HG02763 (cell line): ENCODE measurements at regions not wholly inside any gene's neighbourhood (a gene's known extent, or its start where the extent isn't known, plus 50 kb on each side); places are given as distances from the start of the nearest gene placed in this dataset.
"Not testable (repeated sequence)": the region's sequence is repeated elsewhere in the genome, so short reads cannot be mapped to it uniquely, and the experiment has no call there.

Experiments used
- ATAC-seq: cut with Tn5 transposase; IDR thresholded peaks from one replicate; pipeline ENCODE4 v1.9.1; 2021; ENCODE audit warnings: mild to moderate bottlenecking, moderate library complexity; ENCODE audit not compliant: unreplicated experiment

DNA sequence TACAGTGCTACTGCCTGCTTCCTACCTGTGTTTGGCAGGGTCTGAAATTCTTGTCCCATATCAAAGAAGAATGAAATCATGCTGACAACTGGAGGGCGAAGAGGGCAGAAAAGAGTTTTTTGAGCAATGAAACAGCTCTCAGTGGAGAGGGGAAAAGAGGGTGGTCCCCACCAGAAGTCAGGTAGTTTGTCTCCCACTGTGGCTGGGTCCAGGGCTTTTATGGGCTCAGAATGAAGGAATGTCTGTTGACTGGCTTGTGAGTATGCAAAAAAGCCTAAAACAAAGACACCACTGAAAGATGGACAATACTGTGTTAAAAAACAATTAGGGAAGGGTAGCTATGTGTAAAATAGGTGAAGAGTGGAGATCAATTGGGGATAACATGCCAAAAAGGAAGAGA lies 115.0 kb downstream of the ADAM29 start:
- ATAC-seq: no peak

GRCh38 chr4:175034007-175034406 lies 115.8 kb downstream of the ADAM29 start:
- no peak for ATAC-seq

DNA sequence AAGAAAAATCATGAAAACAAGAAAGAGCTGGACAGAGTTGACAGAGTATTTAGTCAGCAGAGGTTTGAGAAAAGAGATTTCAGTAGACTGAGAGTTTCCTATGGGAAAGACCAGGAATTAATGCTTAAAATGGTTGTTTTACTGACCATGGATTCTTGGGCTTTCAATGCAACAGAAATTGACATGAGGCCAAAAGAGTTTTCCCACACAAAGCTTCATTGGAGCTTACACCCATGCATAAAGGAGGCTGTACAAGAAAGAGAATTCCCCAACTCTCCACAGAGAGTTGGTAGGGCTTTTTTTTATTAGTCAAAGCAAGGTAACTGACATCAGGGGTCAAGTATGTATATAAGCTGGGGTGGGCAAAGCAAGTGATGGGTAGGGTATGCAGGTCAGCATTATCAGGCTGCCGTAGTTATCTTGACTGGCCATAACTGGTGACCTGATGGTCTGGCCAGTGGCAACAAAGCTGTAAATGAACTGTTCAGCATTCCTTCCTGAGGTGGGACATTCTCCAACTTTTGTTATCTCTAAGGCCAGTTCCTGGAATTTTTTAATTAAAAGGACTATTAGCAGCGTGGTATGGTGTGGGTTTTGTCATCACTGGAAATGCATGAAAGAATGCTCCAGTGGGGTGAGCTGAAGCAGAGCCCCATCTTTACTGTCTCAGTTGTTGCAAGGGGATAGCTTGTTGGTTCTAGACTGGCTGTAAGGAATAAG lies 117.0 kb downstream of the ADAM29 start:
- ATAC-seq: no peak

- no peak for ATAC-seq
Measured at GRCh38 chr4:175035905-175036304, 117.7 kb downstream of the ADAM29 start.

GRCh38 chr4:175048111-175048784 lies 130.1 kb downstream of the ADAM29 start:
- no peak for ATAC-seq

DNA sequence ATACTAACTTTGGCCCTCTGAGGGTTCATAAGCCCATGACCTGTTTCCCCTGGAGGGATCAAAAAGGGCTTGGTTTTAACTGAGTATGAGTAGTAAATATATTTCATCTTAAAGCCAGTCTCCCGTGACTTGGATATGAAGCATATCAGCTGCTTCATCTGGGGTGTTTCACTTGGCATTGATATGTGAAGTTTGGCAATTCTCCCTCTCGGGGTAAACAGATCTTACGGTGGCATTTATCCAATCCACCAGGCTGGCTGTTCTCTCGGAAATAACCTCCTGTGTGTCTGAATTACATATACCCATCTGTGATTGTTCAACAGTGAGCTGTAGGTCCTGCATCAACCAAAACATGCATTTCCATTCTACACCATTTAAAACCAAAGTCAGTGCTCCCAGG lies 130.7 kb downstream of the ADAM29 start:
- no peak for ATAC-seq

DNA sequence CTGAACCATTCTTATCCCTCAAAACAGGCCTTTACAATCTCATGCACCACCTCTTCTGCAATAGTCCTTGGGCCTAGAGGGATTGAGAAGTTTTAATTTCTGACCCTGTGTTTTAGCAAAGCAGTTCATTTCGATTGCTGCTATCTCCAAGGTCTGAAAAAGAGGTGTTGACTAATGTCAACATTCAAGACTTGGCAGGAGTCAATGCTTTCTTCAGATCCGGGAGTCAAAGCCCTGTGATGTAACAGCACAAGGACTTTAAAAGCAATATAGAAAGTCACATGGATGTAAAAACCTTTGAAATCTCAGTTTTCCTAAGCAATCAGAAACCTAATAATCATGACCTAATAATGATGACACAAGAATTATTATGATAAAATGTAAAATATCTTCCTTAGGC lies 133.8 kb downstream of the ADAM29 start:
- no peak for ATAC-seq

GRCh38 chr4:175054980-175055379 lies 136.8 kb downstream of the ADAM29 start:
- ATAC-seq: no peak

- ATAC-seq: no peak
Measured at GRCh38 chr4:175062183-175062592, 144.0 kb downstream of the ADAM29 start.

- ATAC-seq: no peak
Measured at GRCh38 chr4:175065228-175065627, 147.1 kb downstream of the ADAM29 start.

DNA sequence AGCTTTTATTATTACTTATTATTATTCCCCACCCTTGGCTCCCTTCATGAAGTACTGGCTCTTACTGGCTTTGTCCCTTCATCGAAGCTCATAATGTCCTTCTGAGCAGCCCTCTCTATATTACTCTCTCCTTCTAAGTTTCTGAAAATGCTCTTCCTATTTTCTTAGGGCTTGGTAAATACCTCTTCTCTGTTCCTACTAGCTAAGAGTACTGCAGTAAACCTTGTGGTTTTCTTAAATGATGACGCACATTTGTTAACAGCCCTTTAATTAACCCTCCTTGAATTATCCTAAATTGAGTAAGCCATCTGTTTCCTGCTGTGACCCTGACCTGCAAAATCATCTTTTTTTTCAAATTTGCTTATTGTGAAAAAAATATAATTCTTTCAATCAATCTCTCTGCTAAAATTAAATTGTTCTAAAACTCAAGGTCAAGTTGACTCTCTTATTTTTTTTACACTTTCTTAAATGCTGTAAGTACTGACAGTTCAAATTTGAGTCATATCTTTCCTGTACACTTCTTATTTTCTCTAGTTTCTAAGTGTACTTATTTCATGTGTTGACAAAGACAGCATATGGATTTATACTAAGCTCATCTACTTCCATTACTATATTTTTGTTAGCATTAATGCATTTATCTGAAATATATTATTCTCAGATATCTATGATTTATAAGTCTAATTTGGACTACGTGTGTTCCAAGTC lies 148.9 kb downstream of the ADAM29 start:
- no peak for ATAC-seq

GRCh38 chr4:175068266-175068665 lies 150.1 kb downstream of the ADAM29 start:
- ATAC-seq: no peak

DNA sequence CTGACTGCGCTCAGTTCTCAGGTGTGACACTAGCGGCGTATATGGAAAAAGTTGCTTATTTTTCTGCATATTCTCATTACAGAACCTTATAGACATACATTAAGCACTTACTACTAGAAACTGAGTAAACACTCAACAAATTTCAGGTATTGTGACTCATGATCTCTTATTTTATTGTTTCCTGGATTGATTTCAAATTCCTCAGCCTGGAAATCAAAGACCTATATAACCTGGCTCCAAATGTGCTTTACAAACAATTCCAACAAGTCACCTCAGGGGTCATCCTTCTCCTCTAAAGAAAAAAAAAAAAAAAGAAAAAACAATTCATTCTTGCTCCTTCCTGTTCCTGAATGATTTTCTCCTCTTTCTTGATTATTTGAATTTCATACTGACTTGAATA lies 152.3 kb downstream of the ADAM29 start:
- ATAC-seq: no peak

- no peak for ATAC-seq
Measured at GRCh38 chr4:175071123-175071522, 153.0 kb downstream of the ADAM29 start.

- no peak for ATAC-seq
Measured at GRCh38 chr4:175087145-175087544, 169.0 kb downstream of the ADAM29 start.

DNA sequence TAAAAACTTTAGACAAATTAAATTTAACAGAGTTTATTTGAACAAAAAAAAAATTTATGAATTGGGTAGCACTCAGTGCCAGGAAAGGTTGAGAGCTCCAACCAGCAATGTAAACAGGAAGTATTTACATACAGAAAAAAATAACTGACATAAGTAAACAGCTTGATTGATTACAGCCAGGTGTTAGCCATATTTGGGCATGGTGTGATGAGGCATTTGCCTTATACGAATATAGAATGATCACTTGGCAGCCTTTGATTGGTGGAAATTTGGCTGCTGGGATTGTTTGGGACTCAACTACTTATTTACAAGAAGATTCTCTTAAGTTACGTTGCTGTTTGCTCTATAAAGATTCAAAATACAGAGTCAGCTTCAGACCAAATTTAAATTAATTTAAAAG lies 172.0 kb downstream of the ADAM29 start:
- ATAC-seq: no peak

DNA sequence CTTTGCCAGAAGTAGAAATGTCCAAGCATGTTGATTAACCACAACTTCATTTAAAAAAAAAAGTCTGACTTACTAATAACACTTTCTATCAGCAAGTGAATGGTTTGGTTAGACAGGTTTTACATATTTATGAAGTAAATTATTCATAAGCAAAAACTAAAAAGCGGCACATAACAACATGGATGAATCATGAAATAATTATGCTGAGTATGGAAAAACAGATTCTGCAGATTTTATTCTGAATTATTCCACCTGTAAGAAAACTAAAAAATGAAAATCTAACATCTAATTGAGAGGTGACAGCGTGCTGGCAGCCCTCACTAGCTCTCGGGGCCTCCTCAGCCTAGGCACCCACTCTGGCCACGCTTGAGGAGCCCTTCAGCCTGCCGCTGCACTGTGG lies 173.5 kb downstream of the ADAM29 start:
- ATAC-seq: no peak

- ATAC-seq: no peak
Measured at GRCh38 chr4:175092114-175092513, 174.0 kb downstream of the ADAM29 start.

DNA sequence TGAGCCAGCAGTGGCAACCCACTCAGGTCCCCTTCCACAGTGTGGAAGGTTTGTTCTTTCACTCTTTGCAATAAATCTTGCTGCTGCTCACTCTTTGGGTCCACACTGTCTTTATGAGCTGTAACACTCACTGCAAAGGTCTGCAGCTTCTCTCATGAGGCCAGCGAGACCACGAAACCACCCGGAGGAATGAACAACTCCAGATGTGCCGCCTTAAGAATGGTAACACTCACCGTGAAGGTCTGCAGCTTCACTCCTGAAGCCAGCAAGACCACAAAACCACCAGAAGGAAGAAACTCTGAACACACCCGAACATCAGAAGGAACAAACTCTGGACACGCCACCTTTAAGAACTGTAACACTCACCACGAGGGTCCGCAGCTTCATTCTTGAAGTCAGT lies 174.9 kb downstream of the ADAM29 start:
- ATAC-seq: not testable (repeated sequence)

DNA sequence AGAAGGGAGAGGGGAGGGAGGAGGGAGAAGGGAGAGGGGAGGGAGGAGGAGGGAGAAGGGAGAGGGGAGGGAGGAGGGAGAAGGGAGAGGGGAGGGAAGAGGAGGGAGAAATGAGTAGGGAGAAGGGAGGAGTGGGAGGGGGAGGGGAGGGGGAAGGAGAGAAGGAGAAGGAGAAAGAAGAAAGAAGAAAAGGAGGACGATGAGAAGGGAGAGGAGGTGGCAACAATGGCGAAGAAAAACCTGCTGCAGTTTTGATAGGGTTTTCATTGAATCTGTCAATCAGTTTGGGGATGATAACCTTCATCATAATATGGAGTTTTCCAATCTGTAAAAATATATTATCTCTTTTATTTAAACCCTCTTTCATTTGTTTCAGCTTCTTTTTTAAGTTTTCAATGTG lies 185.2 kb downstream of the ADAM29 start:
- ATAC-seq: no peak

GRCh38 chr4:175106301-175106700 lies 188.1 kb downstream of the ADAM29 start:
- no peak for ATAC-seq

GRCh38 chr4:175109933-175110332 lies 191.8 kb downstream of the ADAM29 start:
- ATAC-seq: no peak
